NCI-H345 treated with DMSO at 0.1 percent for 48 hours (cell line): ENCODE measurements at regions not wholly inside any gene's neighbourhood (a gene's known extent, or its start where the extent isn't known, plus 50 kb on each side); places are given as distances from the start of the nearest gene placed in this dataset.
"Not testable (repeated sequence)": the region's sequence is repeated elsewhere in the genome, so short reads cannot be mapped to it uniquely, and the experiment has no call there.

Source experiments
- DNase-seq: peaks from one replicate; lab custom pipeline; 2025; ENCODE audit not compliant: unreplicated experiment; lab: John Stamatoyannopoulos, UW

GRCh38 chr14:101307162-101307561, 254.1 kb upstream of the DIO3 start:
- not testable (repeated sequence) for DNase-seq

- DNase-seq, result not testable (repeated sequence)
Observed at GRCh38 chr14:101311186-101311585, 250.1 kb upstream of the DIO3 start.

GRCh38 chr14:101313268-101313667, 248.0 kb upstream of the DIO3 start:
- DNase-seq, result no peak

GRCh38 chr14:101315802-101316296, 245.4 kb upstream of the DIO3 start:
- DNase-seq, result no peak

DNA sequence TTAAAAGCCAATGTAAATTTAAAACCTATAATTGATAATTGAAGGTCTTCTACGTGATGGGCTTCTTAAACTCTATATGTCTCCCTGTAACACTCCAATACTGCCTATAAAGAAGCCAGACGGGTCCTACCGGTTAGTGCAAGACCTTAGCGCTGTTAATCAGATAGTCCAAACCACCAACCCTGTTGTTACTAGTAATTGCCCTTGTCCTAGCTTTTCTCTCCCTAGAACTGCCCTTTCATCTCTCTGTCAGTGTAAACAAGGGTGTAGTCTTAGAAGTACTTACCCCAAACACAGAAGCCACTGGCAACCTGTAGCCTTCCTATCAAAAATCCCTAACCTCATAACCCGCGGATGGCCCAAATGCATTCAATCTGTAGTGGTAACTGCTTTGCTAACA, 243.0 kb upstream of the DIO3 start:
- DNase-seq, result no peak

DNA sequence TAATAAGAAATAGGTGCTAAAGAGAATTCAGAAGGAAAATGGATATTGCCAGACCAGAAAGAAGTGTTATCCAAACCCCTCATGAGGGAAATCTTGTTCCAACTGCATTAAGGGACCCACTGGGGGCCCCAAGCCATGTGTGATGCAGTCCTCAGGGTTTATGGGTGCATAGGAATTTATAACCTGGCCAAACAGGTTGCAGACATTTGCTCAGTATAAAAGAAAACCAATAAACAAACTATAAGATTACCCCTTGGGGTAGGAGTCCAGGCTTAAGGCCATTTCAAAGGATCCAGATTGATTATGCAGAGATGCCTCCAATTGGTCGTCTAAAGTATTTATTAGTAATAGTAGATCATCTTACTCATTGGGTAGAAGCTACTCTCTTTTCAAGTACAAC, 240.9 kb upstream of the DIO3 start:
- no peak for DNase-seq

DNA sequence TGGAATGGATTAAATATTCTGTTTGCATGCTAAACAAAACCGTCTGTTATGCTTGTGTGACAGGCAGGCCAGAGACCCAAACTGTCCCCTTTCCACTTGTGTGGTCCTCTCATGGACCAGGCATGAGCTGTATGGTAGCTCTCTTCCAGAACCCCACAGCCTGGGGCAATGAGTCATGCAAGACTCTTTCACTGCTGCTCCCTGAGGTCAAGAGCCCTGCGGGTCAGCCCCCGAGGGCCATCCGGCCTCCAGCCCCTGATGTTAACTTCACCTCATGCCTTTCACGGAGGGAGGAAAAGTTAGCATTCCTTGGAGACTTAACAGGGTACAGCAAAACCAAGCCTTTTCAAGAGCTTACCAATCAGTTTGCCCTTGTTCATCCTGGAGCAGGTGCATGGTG, 239.1 kb upstream of the DIO3 start:
- no peak for DNase-seq

DNA sequence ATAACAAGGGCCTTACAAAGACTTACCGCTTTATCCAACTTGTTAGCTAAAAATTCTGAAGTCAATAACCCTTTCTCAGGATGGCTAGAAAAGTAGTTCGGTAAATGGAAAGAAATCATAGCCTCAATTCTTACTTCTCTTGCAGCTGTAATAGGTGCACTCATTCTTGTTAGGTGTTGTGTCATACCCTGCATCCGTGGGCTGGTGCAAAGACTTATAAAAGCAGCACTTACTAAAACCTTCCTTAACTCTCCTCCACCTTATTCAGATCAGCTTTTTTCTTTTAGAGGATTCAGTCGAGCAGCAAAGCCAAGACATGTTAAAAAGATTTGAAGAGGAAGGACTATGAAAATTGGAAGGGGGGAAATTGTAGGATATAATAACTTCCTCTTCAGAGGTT, 238.2 kb upstream of the DIO3 start:
- no peak for DNase-seq

GRCh38 chr14:101323614-101324235, 237.6 kb upstream of the DIO3 start:
- not testable (repeated sequence) for DNase-seq

DNA sequence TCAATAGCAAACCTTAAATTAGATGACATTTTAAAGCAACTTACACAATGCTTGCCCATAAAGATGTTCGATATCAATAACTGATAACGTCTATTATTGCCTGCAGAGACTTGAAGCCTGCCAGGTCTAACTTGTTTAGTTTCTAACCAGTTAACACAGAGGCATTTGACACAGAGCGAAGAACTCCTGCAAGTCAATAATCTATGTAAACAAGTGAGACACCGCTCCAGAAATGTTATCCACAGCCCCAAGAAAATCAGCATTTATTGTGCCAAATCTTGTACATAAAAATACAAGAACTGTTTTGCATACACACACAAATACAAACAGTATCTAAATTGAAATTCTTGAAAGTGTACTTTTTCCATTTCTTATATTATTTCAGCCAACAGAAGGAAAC, 236.0 kb upstream of the DIO3 start:
- no peak for DNase-seq

DNA sequence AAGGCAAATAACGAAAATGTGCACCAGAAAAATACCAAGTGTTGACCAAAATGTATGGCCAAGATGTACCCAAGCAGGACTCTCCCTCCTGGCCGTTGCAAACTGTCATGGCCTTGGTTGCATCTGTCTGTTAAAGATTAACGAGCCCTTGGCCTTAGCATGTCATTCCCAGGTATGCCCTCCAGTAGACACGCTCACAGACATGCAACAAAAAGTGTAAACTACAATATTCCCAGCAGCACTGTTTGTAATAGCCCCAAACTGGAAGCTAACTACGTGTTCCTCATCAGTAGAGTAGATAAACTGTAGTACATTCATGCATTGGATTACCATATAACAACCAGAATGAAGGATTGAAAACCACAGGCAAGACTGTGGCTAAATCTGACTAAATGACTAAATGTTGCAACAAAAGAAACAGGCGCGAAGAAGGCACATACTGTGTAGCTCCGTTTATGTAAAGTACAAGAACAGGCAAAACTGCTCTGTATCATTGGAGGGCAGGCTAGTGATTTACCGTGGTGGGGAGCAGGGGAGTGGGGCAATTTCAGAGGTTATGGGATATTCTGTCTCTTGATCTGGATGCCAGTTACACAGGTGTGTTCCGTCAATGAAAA, 232.8 kb upstream of the DIO3 start:
- no peak for DNase-seq

DNA sequence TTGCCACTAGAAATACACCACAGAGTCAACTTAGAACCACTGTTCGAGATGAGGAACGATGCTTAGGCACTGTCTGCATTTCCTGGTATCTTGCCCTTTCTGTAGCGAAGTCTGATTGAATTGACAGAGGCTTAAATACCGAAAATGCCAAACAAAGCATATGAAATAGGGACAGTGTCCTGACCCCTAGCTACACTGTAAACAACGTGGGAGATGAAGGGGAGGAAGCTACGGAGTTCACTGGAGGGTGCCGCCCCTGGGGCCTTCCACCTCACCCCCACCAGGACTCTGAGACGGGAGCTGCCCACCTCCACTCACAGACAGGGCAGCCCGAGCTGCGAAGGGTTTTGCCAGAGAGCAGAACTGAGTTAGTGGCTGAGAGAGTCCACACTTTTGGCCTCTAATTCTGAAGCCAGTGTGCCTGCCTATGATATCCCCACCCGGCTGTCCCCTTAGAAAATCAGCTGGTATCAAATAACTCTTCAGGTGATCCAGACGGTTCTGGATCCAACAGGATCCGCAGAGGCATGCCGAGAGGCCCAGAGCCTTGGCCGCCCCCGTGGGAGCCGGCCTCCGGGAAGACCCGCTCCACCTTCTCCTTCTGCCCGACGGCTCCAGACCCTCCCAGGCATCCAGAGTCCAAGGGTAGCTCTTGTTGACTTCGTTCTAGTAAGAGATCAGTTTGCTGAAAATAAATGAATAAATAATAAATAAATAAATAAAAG, 230.7 kb upstream of the DIO3 start:
- DNase-seq, result no peak

DNA sequence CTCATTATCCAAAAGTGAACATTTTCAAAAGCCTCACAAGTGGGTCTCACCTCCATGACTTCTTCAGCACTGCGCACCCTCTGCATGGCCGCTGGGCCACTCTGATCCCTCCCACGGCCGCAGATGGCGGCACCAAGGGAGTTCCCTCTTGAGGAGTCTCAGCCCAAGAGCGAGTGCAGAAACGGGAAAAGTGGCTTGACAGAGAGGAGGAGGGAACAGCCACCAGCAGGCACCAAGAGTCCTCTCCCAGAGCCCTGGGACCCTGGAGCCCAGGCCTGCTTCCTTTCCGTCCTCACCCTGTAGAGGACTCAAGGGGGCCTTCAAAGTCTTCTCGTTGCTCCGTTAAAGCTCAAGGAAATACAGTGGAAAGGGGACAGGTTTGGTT, 230.2 kb upstream of the DIO3 start:
- DNase-seq, result no peak

DNA sequence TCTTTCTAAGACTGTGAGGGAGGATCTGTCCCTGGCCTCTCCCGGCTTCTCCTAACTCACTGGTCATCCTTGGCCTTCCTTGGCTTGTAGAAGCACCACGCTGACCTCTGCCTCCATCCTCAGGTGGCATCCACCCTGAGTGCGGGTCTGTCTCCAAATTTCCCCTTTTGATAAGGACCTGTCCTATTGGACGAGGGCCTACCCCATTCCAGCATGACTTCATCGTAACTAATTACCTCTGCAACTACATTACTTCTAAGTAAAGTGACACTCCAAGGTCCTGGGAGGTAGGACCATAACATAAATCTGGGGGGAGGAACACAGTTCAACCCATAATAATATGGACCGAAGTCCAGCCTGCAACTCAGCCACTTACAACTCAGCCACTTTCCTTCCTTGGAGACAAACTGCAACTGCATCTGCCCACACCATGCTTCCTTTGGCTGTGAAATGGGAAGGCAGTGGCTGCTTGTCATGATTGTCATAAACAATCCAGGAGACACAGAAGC, 229.6 kb upstream of the DIO3 start:
- DNase-seq, result no peak

DNA sequence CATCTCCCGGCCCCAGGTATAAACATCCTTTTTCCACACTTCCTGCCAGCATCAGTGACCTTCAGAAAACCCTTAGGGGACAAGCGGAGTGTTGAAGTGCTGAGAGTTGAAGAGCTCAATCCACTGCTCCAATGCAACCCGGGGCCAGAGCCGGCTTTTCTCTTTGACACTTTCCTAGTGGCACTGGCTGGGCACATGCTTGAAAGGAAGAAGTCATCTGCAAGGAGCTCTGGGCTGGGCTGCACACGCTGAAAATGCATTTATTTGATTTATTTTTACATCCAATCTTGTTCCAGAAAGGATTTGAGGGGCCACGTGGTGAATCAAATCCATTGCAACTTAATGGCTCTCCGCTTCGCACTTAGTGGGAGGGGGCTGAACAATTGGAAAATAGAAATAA, 229.0 kb upstream of the DIO3 start:
- DNase-seq, result no peak

DNA sequence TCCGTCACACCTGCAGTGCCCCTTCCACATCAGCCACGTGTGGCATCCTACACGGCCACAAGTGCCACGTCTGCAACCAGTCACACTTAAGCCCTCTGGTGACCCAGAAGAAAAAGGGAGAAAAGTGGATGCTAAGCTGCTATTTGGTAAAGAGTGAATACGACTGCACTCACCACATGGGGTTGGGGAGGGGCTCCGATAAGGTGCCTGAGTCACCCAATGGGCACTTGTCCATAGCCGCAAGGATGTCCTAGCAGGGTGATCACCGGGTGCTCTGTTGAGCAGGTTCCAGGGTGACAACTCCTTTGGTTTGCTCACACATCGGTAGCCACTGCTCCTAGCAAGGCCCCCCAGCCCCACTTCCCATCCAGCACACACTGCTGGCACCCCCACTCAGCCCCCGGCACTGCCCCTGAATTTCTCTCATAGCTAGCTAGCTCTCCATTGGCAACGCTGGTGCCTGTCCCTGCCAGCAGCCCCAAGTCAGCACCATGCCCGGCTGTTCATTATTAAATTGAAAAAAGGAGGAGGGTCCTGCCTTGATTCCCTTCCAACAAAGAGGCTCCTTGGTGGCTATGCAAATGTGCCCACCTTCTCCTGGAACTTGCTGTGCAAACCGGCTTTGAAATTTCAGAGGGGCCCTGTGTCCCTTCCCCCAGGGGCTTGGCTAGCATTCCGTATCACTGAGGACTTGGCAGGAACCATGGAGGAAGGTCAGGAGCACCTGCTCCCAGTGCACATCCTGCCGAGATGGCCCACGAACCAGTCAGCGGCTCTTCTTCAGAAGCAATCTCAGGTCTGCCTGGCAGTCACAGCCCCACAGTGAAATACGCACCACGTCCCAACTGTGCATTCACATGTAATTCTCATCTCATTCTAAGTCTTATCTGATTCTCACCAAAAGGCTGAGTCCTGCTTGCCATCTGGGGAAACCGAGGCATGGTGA, 227.7 kb upstream of the DIO3 start:
- no peak for DNase-seq

DNA sequence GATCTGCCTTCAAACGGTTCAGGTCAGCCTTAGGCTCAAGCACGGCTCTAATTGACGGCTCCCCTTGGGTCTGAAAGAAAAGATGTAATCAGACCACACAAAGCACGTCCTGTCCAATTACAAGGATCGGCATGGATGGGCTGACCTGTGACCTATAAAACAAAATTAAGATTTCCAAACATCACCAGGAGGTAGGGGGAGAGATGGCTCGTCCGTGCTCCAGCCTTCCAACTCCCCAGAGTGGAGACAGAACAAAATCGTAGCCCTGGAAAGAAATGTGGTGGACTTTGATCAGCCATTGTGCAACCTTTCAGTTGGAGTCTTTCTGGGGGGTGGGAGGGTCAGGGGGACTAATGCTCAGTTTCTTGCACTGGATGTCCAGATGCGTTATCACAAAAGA, 226.6 kb upstream of the DIO3 start:
- DNase-seq, result no peak

GRCh38 chr14:101335061-101335661, 226.1 kb upstream of the DIO3 start:
- DNase-seq, result no peak

- DNase-seq, result no peak
Observed at GRCh38 chr14:101336183-101336582, 225.1 kb upstream of the DIO3 start.

GRCh38 chr14:101337053-101337452, 224.2 kb upstream of the DIO3 start:
- no peak for DNase-seq

DNA sequence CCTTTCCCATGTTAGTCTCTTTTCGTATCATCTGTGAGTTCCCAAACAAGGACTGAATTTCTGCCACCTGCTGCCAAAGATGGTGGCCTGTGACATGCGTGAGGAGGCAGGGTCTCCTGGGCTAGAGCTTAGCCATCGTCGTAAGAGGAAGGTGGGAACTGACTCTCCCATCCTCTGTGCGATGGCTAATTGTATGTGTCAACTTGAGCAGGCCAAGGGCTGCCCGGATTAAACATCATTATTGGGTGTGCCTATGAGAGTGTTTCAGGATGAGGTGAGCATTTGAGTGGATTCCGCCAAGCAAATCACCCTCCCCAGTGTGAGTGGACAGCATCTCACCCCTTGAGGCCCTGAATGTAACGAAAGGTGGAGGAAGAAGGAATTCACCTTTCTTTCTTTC, 220.7 kb upstream of the DIO3 start:
- DNase-seq, result no peak
